Common myeloid progenitor, CD34-positive (primary cell): ENCODE measurements at regions not wholly inside any gene's neighbourhood (a gene's known extent, or its start where the extent isn't known, plus 50 kb on each side); places are given as distances from the start of the nearest gene placed in this dataset.

ENCODE experiments used
- CTCF ChIA-PET: fragments of 350-600 bp; sonication (Branson Sonifier 250); formaldehyde crosslinking; loops from one replicate; lab custom pipeline; 2021; ENCODE audit warnings: antibody characterized with exemption; lab: Charles Lee
- POLR2A ChIA-PET: fragments of 350-600 bp; sonication (Branson Sonifier 250); formaldehyde crosslinking; loops from one replicate; lab custom pipeline; 2021; ENCODE audit warnings: antibody characterized with exemption; lab: Charles Lee
- DNase-seq, 3 donors: peaks; one replicate each; pipeline versions ENCODE4 v3.0.0 to v3.0.0-alpha.2; 2013
- H3K27ac ChIP-seq, 2 experiments: 1 replicate in 1 of 2; 2 replicates in 1 of 2; pipeline ENCODE4 v1.7.0; 2013; ENCODE audit warnings: inconsistent platforms in 2 of 2, low read length in 2 of 2, mild to moderate bottlenecking in 2 of 2, low read depth in 1 of 2, moderate library complexity in 1 of 2; ENCODE audit not compliant: severe bottlenecking in 2 of 2, insufficient read depth in 1 of 2, poor library complexity in 1 of 2
- H3K27me3 ChIP-seq, 5 experiments: replicated peaks in 2 of 5; 1 replicate in 3 of 5; 2 replicates in 2 of 5; pipeline versions ENCODE4 v1.6.1 to v1.7.0; 2013; ENCODE audit warnings: low read length in 4 of 5, mild to moderate bottlenecking in 2 of 5, moderate library complexity in 2 of 5, inconsistent platforms in 1 of 5; ENCODE audit not compliant: insufficient read depth in 5 of 5, control insufficient read depth in 4 of 5
- H3K36me3 ChIP-seq, 4 experiments: 1 replicate in 2 of 4; 2 replicates in 2 of 4; pipeline versions ENCODE4 v1.6.1 to v1.7.0; 2013; ENCODE audit warnings: low read length in 3 of 4, control low read depth in 1 of 4, mild to moderate bottlenecking in 1 of 4; ENCODE audit not compliant: control insufficient read depth in 4 of 4, insufficient read depth in 4 of 4
- H3K4me1 ChIP-seq, 4 experiments: 1 replicate in 3 of 4; 2 replicates in 1 of 4; pipeline versions ENCODE4 v1.6.1 to v1.7.1; 2013; ENCODE audit warnings: low read length in 3 of 4, mild to moderate bottlenecking in 3 of 4, control low read depth in 1 of 4, inconsistent platforms in 1 of 4, moderate library complexity in 1 of 4; ENCODE audit not compliant: control insufficient read depth in 4 of 4, insufficient read depth in 4 of 4; ENCODE audit errors: control extremely low read depth in 1 of 4
- H3K4me3 ChIP-seq, 7 experiments: 1 replicate in 4 of 7; 2 replicates in 3 of 7; pipeline versions ENCODE4 v1.5.1 to v1.7.0; 2013; ENCODE audit warnings: mild to moderate bottlenecking in 7 of 7, low read length in 6 of 7, moderate library complexity in 6 of 7, inconsistent platforms in 2 of 7, low read depth in 2 of 7, control low read depth in 1 of 7; ENCODE audit not compliant: insufficient read depth in 4 of 7, control insufficient read depth in 1 of 7; ENCODE audit errors: extremely low read depth in 1 of 7
- H3K9me3 ChIP-seq, 5 experiments: 1 replicate in 4 of 5; 2 replicates in 1 of 5; pipeline versions ENCODE4 v1.6.1 to v1.7.1; 2013; ENCODE audit warnings: low read length in 4 of 5, mild to moderate bottlenecking in 2 of 5, inconsistent platforms in 1 of 5, low read depth in 1 of 5, moderate library complexity in 1 of 5; ENCODE audit not compliant: control insufficient read depth in 4 of 5, insufficient read depth in 2 of 5; ENCODE audit errors: control extremely low read depth in 1 of 5
- WGBS: methylation state at CpG from one replicate; pipeline ENCODE4 v1.1.5; 2013; ENCODE audit not compliant: insufficient coverage; 5-methylcytosine and 5-hydroxymethylcytosine counted together

- 67% methylated on average over 3 of the region's 3 CpGs for WGBS
- POLR2A ChIA-PET: no interaction called here
- CTCF ChIA-PET: interaction anchor here (1.0 kb wide), 1 partner anchor 170 kb away, joined by 3 read pairs; no protein-coding TSS in a partner anchor
These were observed 177.8 kb upstream of the MYLIP start for GRCh38 chr6:15950962-15951569.

GRCh38 chr6:15949982-15950381 lies 178.9 kb upstream of the MYLIP start:
- CTCF ChIA-PET: no interaction called here
- POLR2A ChIA-PET: no interaction called here
- Histone ChIP-seq H3K27me3 (no peaks in the 10 kb centered on the region), H3K36me3 (no peaks in the 10 kb centered on the region), H3K4me1 (peaks cover 0 to 6% (median 0%) of the 10 kb centered on the region in 4 experiments), H3K27ac (no peak overlapping the region), H3K4me3 (no peak overlapping the region), H3K9me3 (peaks cover 0 to 4% (median 0%) of the 10 kb centered on the region in 5 experiments)
- no CpG with 5 or more reads among the region's 1 CpG for WGBS
- no peak for DNase-seq

More at GRCh38 chr6:15950962-15951569, 177.8 kb upstream of the MYLIP start:
- Histone ChIP-seq H3K9me3 (peaks cover 0 to 4% (median 0%) of the 10 kb centered on the region in 5 experiments), H3K27ac (no peak overlapping the region), H3K27me3 (no peaks in the 10 kb centered on the region), H3K4me1 (peaks cover 0 to 6% (median 0%) of the 10 kb centered on the region in 4 experiments), H3K4me3 (no peak overlapping the region), H3K36me3 (no peaks in the 10 kb centered on the region)
- DNase-seq: no peak

- POLR2A ChIA-PET: no interaction called here
- Histone ChIP-seq H3K4me3 (no peak overlapping the region), H3K36me3 (no peaks in the 10 kb centered on the region), H3K27me3 (no peaks in the 10 kb centered on the region), H3K4me1 (peaks cover 0 to 6% (median 0%) of the 10 kb centered on the region in 4 experiments), H3K9me3 (peaks cover 0 to 4% (median 0%) of the 10 kb centered on the region in 5 experiments), H3K27ac (no peak overlapping the region)
- DNase-seq: no peak
- CTCF ChIA-PET: no interaction called here
- WGBS: 90% methylated on average over 6 of the region's 10 CpGs
These were observed 179.7 kb upstream of the MYLIP start for GRCh38 chr6:15948930-15949900.

- H3K27me3 ChIP-seq: no peaks in the 10 kb centered on the region
- no peak for DNase-seq
- no peaks in the 10 kb centered on the region for H3K4me1 ChIP-seq
- CTCF ChIA-PET: no interaction called here
- H3K9me3 ChIP-seq: peaks cover 0 to 4% (median 0%) of the 10 kb centered on the region in 5 experiments
- no peaks in the 10 kb centered on the region for H3K36me3 ChIP-seq
- no peak overlapping the region for H3K4me3 ChIP-seq
- POLR2A ChIA-PET: no interaction called here
- 97% methylated on average over 3 of the region's 4 CpGs for WGBS
- no peak overlapping the region for H3K27ac ChIP-seq
These were observed 181.0 kb upstream of the MYLIP start for GRCh38 chr6:15947923-15948322.

GRCh38 chr6:15947436-15947835 lies 181.4 kb upstream of the MYLIP start:
- DNase-seq: no peak
- Histone ChIP-seq H3K4me1 (no peaks in the 10 kb centered on the region), H3K27me3 (no peaks in the 10 kb centered on the region), H3K4me3 (no peak overlapping the region), H3K36me3 (no peaks in the 10 kb centered on the region), H3K9me3 (peaks cover 0 to 4% (median 0%) of the 10 kb centered on the region in 5 experiments), H3K27ac (no peak overlapping the region)
- ChIA-PET POLR2A (no interaction called here), CTCF (no interaction called here)
- WGBS: 100% methylated on average over 1 of the region's 1 CpG

GRCh38 chr6:15946701-15947385 lies 182.0 kb upstream of the MYLIP start:
- DNase-seq: no peak
- Histone ChIP-seq H3K4me1 (no peaks in the 10 kb centered on the region), H3K36me3 (no peaks in the 10 kb centered on the region), H3K27ac (no peak overlapping the region), H3K4me3 (no peak overlapping the region), H3K27me3 (no peaks in the 10 kb centered on the region), H3K9me3 (peaks cover 0 to 4% (median 0%) of the 10 kb centered on the region in 5 experiments)
- 78% methylated on average over 4 of the region's 4 CpGs for WGBS
- CTCF ChIA-PET: no interaction called here
- POLR2A ChIA-PET: no interaction called here
